AG09319 (cell line): ENCODE measurements at regions not wholly inside any gene's neighbourhood (a gene's known extent, or its start where the extent isn't known, plus 50 kb on each side); places are given as distances from the start of the nearest gene placed in this dataset.

ENCODE experiments used
- DNase-seq: peaks from one replicate; pipeline ENCODE4 v3.0.0-alpha.2; 2010; ENCODE audit warnings: low read depth; ENCODE audit errors: extremely low read depth
- CTCF ChIP-seq: IDR thresholded peaks from 2 replicates; pipeline ENCODE4 v1.5.1; 2011; ENCODE audit warnings: low read depth, mild to moderate bottlenecking, inconsistent platforms, low read length, moderate library complexity

GRCh38 chr3:14340960-14341708 lies 61.3 kb upstream of the SLC6A6 start:
- TF ChIP-seq CTCF, result no peak
- no peak for DNase-seq

- DNase-seq, result no peak
- no peak for TF ChIP-seq CTCF
These were observed 58.9 kb upstream of the SLC6A6 start for GRCh38 chr3:14343338-14344112.

- TF ChIP-seq CTCF, result no peak
- DNase-seq, result no peak
These were observed 58.1 kb upstream of the SLC6A6 start for GRCh38 chr3:14344351-14344750.

GRCh38 chr3:14345496-14346150 lies 56.8 kb upstream of the SLC6A6 start:
- DNase-seq, result no peak
- TF ChIP-seq CTCF, result no peak

GRCh38 chr3:14346191-14346590 lies 56.2 kb upstream of the SLC6A6 start:
- no peak for DNase-seq
- no peak for TF ChIP-seq CTCF

GRCh38 chr3:14346642-14347041 lies 55.8 kb upstream of the SLC6A6 start:
- no peak for DNase-seq
- TF ChIP-seq CTCF, result no peak

- TF ChIP-seq CTCF, result no peak
- DNase-seq, result no peak
These were observed 55.3 kb upstream of the SLC6A6 start for GRCh38 chr3:14347110-14347509.
